SK-N-SH (cell line): ENCODE measurements at regions not wholly inside any gene's neighbourhood (a gene's known extent, or its start where the extent isn't known, plus 50 kb on each side); places are given as distances from the start of the nearest gene placed in this dataset.
A peak's percentile ranks its signal among the peaks of the same experiment; 100 is the strongest.

ENCODE experiments used
- EP300 ChIP-seq, 2 experiments: IDR thresholded peaks; 2 replicates each; pipeline versions ENCODE4 v1.4.0 to v1.6.1; 2012; ENCODE audit warnings: borderline replicate concordance in 1 of 2, low read depth in 1 of 2, low read length in 1 of 2
- EZH2phosphoT487 ChIP-seq: fragments of 200-600 bp; sonication (generic); IDR thresholded peaks from 2 replicates; pipeline ENCODE4 v1.6.1; 2017; ENCODE audit warnings: low read depth, mixed run types, mild to moderate bottlenecking, antibody characterized with exemption, moderate library complexity, borderline replicate concordance
- FOSL2 ChIP-seq: IDR thresholded peaks from 2 replicates; pipeline ENCODE4 v1.4.0; 2012; ENCODE audit warnings: low read depth, mild to moderate bottlenecking, moderate library complexity, borderline replicate concordance
- GATA2 ChIP-seq: sonication (generic); formaldehyde crosslinking; IDR thresholded peaks from 2 replicates; pipeline ENCODE4 v1.5.0; 2020; ENCODE audit warnings: mild to moderate bottlenecking, missing genetic modification reagents
- IRF3 ChIP-seq: fragments of 150-350 bp; IDR thresholded peaks from 2 replicates; pipeline ENCODE4 v1.6.1; 2016; ENCODE audit warnings: mild to moderate bottlenecking, low read depth, low read length
- JUND ChIP-seq: IDR thresholded peaks from 2 replicates; pipeline ENCODE4 v1.4.0; 2012
- MXI1 ChIP-seq: IDR thresholded peaks from 2 replicates; pipeline ENCODE4 v1.6.1; 2012; ENCODE audit warnings: mild to moderate bottlenecking, low read depth, low read length, improper control_type of control experiment
- NFIC ChIP-seq: IDR thresholded peaks from 2 replicates; pipeline ENCODE4 v1.4.0; 2012; ENCODE audit warnings: borderline replicate concordance
- NRF1 ChIP-seq: IDR thresholded peaks from 2 replicates; pipeline ENCODE4 v1.6.1; 2012; ENCODE audit warnings: low read depth, mild to moderate bottlenecking, low read length
- POLR2AphosphoS5 ChIP-seq: IDR thresholded peaks from 2 replicates; pipeline ENCODE4 v1.6.1; 2012; ENCODE audit warnings: low read depth, low read length
- RAD21 ChIP-seq: IDR thresholded peaks from 2 replicates; pipeline ENCODE4 v1.6.1; 2012; ENCODE audit warnings: mild to moderate bottlenecking, low read length
- RCOR1 ChIP-seq: fragments of 150-350 bp; IDR thresholded peaks from 2 replicates; pipeline ENCODE4 v1.6.1; 2017; ENCODE audit warnings: antibody characterized with exemption, low read length
- RFX5 ChIP-seq: IDR thresholded peaks from 2 replicates; pipeline ENCODE4 v1.6.1; 2012; ENCODE audit warnings: mild to moderate bottlenecking, improper control_type of control experiment, low read length
- RXRA ChIP-seq: IDR thresholded peaks from 2 replicates; pipeline ENCODE4 v1.4.0; 2012; ENCODE audit warnings: low read depth, mild to moderate bottlenecking, borderline replicate concordance
- SIN3A ChIP-seq: IDR thresholded peaks from 2 replicates; pipeline ENCODE4 v1.6.1; 2012; ENCODE audit warnings: low read depth, mild to moderate bottlenecking, low read length, moderate library complexity, borderline replicate concordance
- TAF1 ChIP-seq: IDR thresholded peaks from 2 replicates; pipeline ENCODE4 v1.6.1; 2012; ENCODE audit warnings: low read depth, mild to moderate bottlenecking, low read length, moderate library complexity, borderline replicate concordance
- TCF12 ChIP-seq: IDR thresholded peaks from 2 replicates; pipeline ENCODE4 v1.4.0; 2012
- TEAD4 ChIP-seq: IDR thresholded peaks from 2 replicates; pipeline ENCODE4 v1.4.0; 2012; ENCODE audit warnings: mild to moderate bottlenecking, borderline replicate concordance; ENCODE audit not compliant: insufficient read depth
- USF1 ChIP-seq: IDR thresholded peaks from 2 replicates; pipeline ENCODE4 v1.4.0; 2012; ENCODE audit warnings: low read depth, borderline replicate concordance
- YY1 ChIP-seq: IDR thresholded peaks from 2 replicates; pipeline ENCODE4 v1.4.0; 2012; ENCODE audit warnings: low read depth, mild to moderate bottlenecking
- ZBTB33 ChIP-seq: IDR thresholded peaks from 2 replicates; pipeline ENCODE4 v1.4.0; 2012; ENCODE audit warnings: low read depth, borderline replicate concordance

- TF ChIP-seq ZBTB33 (no peak), FOSL2 (peak; percentile 83), YY1 (0 out of 2 replicates have a peak, but pooled peaks have one; percentile 15), EP300 (IDR thresholded peaks at IDR 0.05; ENCODE audit: borderline replicate concordance in 1 of 2, low read depth in 1 of 2, low read length in 1 of 2) (peak in 1 of 2 experiments; percentile 45; a peak in 1 of 4 replicates), EZH2phosphoT487 (no peak), RAD21 (no peak), JUND (peak; percentile 69), POLR2AphosphoS5 (no peak), MXI1 (no peak), RCOR1 (no peak), TCF12 (peak; percentile 77), TEAD4 (no peak), GATA2 (CRISPR knock-in tag) (no peak), USF1 (no peak), NRF1 (no peak), RFX5 (no peak), RXRA (peak; percentile 76), NFIC (no peak), SIN3A (no peak), IRF3 (no peak), TAF1 (no peak)
Measured at GRCh38 chr11:33633251-33634003, 67.2 kb downstream of the C11orf91 start (continued).
